ENCODE measurements at regions not wholly inside any gene's neighbourhood (a gene's known extent, or its start where the extent isn't known, plus 50 kb on each side); places are given as distances from the start of the nearest gene placed in this dataset.

DNA sequence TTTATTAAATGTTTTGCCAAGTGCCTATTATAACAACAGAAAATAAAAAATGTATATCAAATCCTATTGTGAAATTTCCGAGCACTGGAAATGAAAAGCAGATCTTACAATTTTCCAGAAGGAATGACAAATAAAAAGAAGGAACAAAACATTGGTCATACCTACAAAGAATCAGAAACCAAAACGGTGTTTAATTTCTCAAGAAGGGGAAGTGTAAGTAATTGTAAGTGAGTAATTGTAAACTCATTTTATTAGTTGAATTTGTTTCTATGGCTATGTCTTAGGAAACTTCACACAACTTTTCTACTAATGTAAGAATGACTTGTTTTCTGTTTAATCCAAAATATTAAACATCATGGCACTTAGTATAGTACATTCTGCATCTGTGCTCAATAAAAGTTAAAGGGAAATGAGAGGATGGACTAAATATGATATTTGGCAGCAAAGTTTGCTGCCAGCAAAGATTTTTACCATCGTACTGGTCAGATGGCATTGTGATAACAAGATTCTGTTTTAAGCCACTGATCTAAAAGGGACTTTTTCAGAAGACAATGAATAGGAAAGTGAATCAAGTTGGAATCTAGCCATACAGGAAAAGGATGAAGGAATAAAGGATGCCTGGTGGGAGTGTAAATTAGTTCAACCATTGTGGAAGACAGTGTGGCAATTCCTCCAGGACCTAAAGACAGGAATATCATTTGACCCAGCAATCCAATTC, 232.4 kb downstream of the NFKBIZ start:
- no peak for DNase-seq (ENCODE audit: low read depth in 2 of 2)

GRCh38 chr3:102083473-102083872, 234.2 kb downstream of the NFKBIZ start:
- DNase-seq (ENCODE audit: low read depth in 2 of 2): no peak

- no peak for DNase-seq (ENCODE audit: low read depth in 2 of 2)
Measured at GRCh38 chr3:102084006-102084405, 234.7 kb downstream of the NFKBIZ start.

GRCh38 chr3:102084704-102085103, 235.4 kb downstream of the NFKBIZ start:
- DNase-seq (ENCODE audit: low read depth in 2 of 2): no peak

DNA sequence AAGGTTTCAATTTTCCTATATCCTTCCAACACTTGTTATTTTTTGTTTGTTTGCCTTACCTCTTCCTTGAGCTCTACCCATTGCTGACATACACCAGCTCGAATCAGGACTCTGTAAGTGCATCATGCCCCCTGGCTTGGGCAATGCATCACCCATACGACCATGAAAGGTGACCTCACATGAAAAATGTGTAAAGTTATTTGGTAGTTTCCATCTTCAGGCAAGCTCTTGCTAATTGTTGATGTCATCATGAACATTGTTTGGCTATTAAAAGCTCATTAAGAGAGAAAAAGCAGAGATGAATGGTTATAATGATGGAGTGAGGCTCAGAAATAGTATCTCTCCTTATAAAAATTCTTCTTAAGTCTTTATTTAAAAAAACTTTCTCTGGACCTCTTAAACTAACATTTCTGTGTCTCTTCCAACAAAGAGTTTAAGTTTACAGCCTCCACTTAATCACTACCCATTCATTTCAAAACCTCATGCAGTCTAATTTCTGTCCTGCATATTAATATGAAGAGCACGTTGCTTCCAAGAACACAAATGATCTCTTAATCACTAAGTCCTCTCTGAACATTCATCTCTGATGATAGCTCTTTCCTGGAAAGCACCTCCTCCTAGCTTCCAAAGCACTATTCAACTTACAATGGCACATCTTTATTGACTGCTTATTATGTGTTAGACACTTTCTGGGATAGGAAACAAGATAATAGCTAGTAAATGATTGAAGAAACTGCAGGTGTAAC, 236.3 kb downstream of the NFKBIZ start:
- no peak for DNase-seq (ENCODE audit: low read depth in 2 of 2)

DNA sequence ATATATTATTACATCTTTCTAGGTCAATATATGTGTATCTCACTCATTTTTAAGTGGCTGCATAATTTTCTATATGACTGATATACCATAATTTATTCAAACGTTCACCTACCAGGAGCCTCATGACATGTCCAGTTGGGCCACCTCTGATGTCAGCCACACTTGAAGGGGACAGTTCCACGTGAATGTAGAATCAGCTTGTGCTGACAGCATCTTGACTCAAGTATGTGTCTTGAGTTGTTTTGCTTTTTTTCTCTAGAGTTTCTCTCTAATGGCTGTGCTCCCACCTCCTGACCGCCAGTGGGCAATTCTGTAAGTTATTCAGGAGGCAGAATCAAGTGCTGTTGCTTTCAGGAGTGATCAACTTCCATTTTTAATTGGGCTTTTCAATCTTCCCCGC, 237.9 kb downstream of the NFKBIZ start:
- DNase-seq (ENCODE audit: low read depth in 2 of 2): no peak

GRCh38 chr3:102089239-102089638, 239.9 kb downstream of the NFKBIZ start:
- no peak for DNase-seq (ENCODE audit: low read depth in 2 of 2)

- DNase-seq (ENCODE audit: low read depth in 2 of 2): no peak
Measured at GRCh38 chr3:102089904-102090720, 240.8 kb downstream of the NFKBIZ start.

- no peak for DNase-seq (ENCODE audit: low read depth in 2 of 2)
Measured at GRCh38 chr3:102090721-102091045, 241.4 kb downstream of the NFKBIZ start.

DNA sequence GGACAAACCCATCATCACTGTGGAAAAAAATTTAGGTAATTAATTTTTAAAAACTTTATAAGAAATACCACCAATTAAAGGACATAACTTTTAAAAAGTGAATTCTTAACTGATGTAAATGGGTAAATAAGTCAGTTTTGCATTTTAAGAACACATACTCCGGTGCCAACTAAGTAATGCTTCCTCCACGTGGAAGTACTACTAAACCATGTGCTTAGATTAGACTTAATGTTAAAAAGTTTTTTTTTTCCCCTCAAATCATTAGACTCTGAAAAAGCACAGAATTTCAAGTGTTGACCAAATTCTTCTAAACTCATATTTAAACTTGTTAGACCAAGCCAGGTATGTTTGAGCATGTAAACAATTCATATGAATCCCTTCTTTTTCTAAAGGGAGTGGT, 242.0 kb downstream of the NFKBIZ start:
- no peak for DNase-seq (ENCODE audit: low read depth in 2 of 2)

GRCh38 chr3:102092617-102093466, 243.5 kb downstream of the NFKBIZ start:
- DNase-seq (ENCODE audit: low read depth in 2 of 2): no peak

DNA sequence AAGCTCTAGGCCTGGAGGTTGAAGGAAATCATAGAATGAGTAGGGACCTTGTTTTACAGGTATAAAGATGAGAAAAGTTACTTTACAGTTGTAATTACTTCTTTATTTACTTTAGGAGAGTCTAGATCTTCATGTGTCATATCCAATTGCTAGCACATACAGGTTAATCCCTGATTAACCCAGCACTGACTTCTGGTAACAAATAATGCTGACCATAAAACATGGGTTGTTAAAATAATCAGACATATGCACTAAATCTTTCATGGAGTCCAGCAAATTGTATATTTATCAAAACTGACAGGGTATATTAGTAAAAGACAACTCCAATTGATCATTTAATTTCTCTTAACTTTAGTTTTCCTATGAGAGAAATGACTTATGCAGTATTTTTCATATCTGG, 245.2 kb downstream of the NFKBIZ start:
- DNase-seq (ENCODE audit: low read depth in 2 of 2): no peak

DNA sequence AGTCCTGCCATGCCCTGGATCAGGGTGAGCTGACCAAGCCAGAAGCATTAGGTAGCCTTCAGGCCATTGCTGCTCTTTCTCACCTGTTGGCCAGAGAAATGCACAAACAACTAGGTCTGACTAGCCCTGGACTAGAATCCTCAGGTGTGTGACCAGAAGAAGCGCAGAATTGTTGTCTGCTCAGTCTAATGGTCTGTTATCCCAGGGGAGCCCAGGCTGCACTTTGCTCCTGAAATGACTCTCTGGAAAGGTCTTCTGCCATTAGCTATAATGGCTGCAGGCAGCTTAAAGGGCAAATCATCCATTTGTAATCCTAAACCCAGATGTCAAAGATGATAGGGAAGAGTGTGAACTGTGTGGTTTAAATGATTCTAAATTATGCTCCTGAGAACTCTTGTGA, 246.1 kb downstream of the NFKBIZ start:
- DNase-seq (ENCODE audit: low read depth in 2 of 2): no peak

GRCh38 chr3:102096066-102096465, 246.8 kb downstream of the NFKBIZ start:
- no peak for DNase-seq (ENCODE audit: low read depth in 2 of 2)

- DNase-seq (ENCODE audit: low read depth in 2 of 2): no peak
Measured at GRCh38 chr3:102098130-102098885, 249.0 kb downstream of the NFKBIZ start.

DNA sequence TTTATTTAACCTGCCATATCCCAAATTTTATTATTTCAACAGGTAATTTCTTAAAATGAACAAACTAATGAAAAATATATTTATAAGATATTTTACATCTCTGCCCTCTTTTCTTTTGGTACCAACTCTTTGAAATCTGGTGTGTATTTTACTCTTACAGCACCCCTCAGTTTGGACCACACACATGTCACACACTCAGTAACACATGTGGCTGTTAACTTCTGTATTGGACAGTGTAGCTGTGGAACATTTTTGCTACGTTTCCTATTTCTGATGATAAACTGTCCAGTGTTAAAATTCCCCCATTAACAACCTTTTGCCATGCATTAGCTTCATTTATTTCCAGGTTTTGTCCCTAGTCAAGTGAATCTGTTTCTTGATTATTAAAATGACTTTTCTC, 250.6 kb downstream of the NFKBIZ start:
- no peak for DNase-seq (ENCODE audit: low read depth in 2 of 2)

DNA sequence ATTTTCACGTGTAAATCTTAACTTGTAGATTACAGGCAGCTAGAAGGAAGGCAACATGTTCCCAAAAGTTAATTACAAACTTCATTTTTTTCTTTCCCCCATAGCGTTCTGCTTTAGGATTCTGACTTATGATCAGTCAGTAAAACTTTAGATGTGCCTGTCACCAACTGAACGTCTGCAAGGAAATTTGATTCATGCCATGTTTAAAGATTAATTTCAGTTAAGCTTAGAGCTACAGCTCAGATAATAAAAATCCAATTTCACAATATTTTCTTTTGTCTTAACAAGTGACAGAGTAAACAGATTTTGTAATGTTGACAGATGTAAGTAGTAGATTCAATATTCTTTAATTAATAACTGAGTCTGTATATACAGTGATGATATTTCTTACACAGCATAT, 253.1 kb downstream of the NFKBIZ start:
- no peak for DNase-seq (ENCODE audit: low read depth in 2 of 2)

DNA sequence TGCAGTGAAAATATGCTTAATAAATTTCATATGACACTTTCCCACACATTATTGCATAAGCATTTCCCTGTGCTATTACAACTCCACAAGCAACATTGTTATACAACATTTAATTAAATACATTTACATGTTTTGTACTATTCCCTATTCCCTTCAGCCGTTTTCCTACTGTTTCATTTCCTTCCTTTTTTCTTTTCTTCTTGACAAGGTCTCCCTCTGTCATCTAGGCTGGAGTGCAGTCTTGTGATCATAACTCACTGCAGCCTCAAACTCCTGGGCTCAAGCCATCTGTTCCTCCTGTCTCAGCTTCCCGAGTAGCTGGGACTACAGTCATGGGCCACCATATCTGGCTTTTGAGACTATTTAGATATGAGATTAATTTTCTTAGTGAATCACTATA, 254.7 kb downstream of the NFKBIZ start:
- DNase-seq (ENCODE audit: low read depth in 2 of 2): no peak

- DNase-seq (ENCODE audit: low read depth in 2 of 2): no peak
Measured at GRCh38 chr3:102105193-102105592, 255.9 kb downstream of the NFKBIZ start.

DNA sequence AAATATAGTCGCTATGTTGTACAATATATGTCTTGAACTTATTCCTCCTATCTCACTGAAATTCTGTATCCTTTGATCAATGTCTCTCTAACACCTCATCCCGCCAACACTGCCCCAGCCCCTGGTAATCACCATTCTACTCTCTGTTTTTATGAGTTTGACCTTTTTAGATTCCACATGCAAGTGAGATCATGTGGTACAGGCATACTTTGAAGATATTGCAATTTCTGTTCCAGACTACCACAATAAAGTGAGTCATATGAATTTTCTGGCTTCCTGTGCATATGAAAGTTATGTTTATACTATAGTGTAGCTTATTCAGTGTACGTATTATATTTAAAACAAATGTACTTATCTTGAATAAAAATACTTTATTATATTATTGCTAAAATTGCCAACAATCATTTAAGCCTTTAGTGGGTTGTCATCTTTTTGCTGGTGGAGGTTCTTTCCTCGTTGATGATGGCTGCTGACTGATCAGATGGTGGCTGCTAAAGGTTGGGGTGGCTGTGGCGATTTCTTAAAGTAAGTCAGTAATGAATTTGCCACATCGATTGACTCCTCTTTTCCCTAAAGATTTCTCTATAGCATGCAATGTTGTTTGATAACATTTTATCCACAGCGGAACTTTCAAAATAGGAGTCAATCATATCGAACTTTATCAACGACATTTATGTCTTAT, 257.2 kb downstream of the NFKBIZ start:
- DNase-seq (ENCODE audit: low read depth in 2 of 2): no peak

All from stimulated activated CD8-positive, alpha-beta memory T cell treated with anti-CD3 and anti-CD28 coated beads, Interleukin-15, amount 100 ng/mL, for 4 hours (primary cell).